ENCODE measurements at regions not wholly inside any gene's neighbourhood (a gene's known extent, or its start where the extent isn't known, plus 50 kb on each side); places are given as distances from the start of the nearest gene placed in this dataset.

GRCh38 chr7:4613846-4614548 lies 68.1 kb upstream of the FOXK1 start:
- no peak for TF ChIP-seq CTCF (IDR thresholded peaks at IDR 0.05; ENCODE audit: poor library complexity)
- TF ChIP-seq EZH2 (IDR thresholded peaks at IDR 0.05; ENCODE audit: borderline replicate concordance): no peak
